HEK293 (cell line): ENCODE measurements at regions not wholly inside any gene's neighbourhood (a gene's known extent, or its start where the extent isn't known, plus 50 kb on each side); places are given as distances from the start of the nearest gene placed in this dataset.

Experiments used
- CTCF ChIA-PET: fragments of 350-600 bp; formaldehyde crosslinking; extraction: SDS; loops from one replicate; lab custom pipeline; 2021; ENCODE audit warnings: antibody characterized with exemption; lab: Yijun Ruan, JAX
- POLR2A ChIA-PET: fragments of 300-600 bp; formaldehyde crosslinking; extraction: SDS; loops from one replicate; lab custom pipeline; 2020; ENCODE audit warnings: antibody characterized with exemption, inconsistent platforms; lab: Yijun Ruan, JAX
- H3K27ac ChIP-seq: fragments of 200-500 bp; sonication (Bioruptor generic); 2 replicates; pipeline ENCODE4 v1.5.1; 2014; ENCODE audit warnings: low read depth, low read length, control low read depth, inconsistent platforms; ENCODE audit errors: extremely low read depth
- H3K36me3 ChIP-seq, 2 experiments: fragments of 200-500 bp in 1 of 2; sonication (Bioruptor generic) in 1 of 2; 1 replicate in 1 of 2; 2 replicates in 1 of 2; pipeline ENCODE4 v1.5.1; 2014 to 2017; ENCODE audit warnings: inconsistent platforms in 2 of 2, low read length in 2 of 2; ENCODE audit not compliant: control insufficient read depth in 2 of 2, insufficient read depth in 1 of 2
- H3K4me1 ChIP-seq: fragments of 200-500 bp; sonication (Bioruptor generic); 2 replicates; pipeline ENCODE4 v1.5.1; 2014; ENCODE audit warnings: mild to moderate bottlenecking, low read length, inconsistent platforms; ENCODE audit not compliant: control insufficient read depth, insufficient read depth
- H3K4me3 ChIP-seq: 2 replicates; pipeline ENCODE4 v1.5.1; 2011; ENCODE audit warnings: low read depth, mild to moderate bottlenecking, control low read depth, low read length, moderate library complexity
- H3K9me3 ChIP-seq: fragments of 200-500 bp; sonication (Bioruptor generic); 2 replicates; pipeline ENCODE4 v1.5.1; 2014; ENCODE audit warnings: low read depth, low read length, inconsistent platforms; ENCODE audit not compliant: control insufficient read depth, insufficient read depth
- BCL11A ChIP-seq: fragments of 450-650 bp; formaldehyde crosslinking; IDR thresholded peaks from 2 replicates; pipeline ENCODE4 v1.5.1; 2016; ENCODE audit warnings: low read depth, missing biosample characterization, missing genetic modification characterization
- EGR2 ChIP-seq: fragments of 450-650 bp; formaldehyde crosslinking; IDR thresholded peaks from 2 replicates; pipeline ENCODE4 v1.5.1; 2016; ENCODE audit warnings: low read depth, missing biosample characterization, missing genetic modification characterization
- KLF10 ChIP-seq: fragments of 450-650 bp; IDR thresholded peaks from 2 replicates; pipeline ENCODE4 v1.5.1; 2018; ENCODE audit warnings: missing biosample characterization, mild to moderate bottlenecking, missing genetic modification characterization
- KLF8 ChIP-seq: fragments of 450-650 bp; formaldehyde crosslinking; IDR thresholded peaks from 2 replicates; pipeline ENCODE4 v1.5.1; 2016; ENCODE audit warnings: missing biosample characterization, missing genetic modification characterization
- KLF9 ChIP-seq: fragments of 450-650 bp; formaldehyde crosslinking; IDR thresholded peaks from 2 replicates; pipeline ENCODE4 v1.5.1; 2016; ENCODE audit warnings: missing biosample characterization, missing genetic modification characterization, low read depth
- OSR2 ChIP-seq: fragments of 450-650 bp; formaldehyde crosslinking; IDR thresholded peaks from 2 replicates; pipeline ENCODE4 v1.5.1; 2016; ENCODE audit warnings: missing biosample characterization, missing genetic modification characterization
- SALL2 ChIP-seq: fragments of 450-650 bp; formaldehyde crosslinking; IDR thresholded peaks from 2 replicates; pipeline ENCODE4 v1.5.0; 2017; ENCODE audit warnings: missing biosample characterization, mild to moderate bottlenecking, missing genetic modification characterization, borderline replicate concordance
- ZFP3 ChIP-seq: fragments of 450-650 bp; formaldehyde crosslinking; IDR thresholded peaks from 2 replicates; pipeline ENCODE4 v1.5.1; 2016; ENCODE audit warnings: low read depth, missing biosample characterization, missing genetic modification characterization
- ZNF10 ChIP-seq: fragments of 450-650 bp; formaldehyde crosslinking; IDR thresholded peaks from 2 replicates; pipeline ENCODE4 v1.5.1; 2017; ENCODE audit warnings: missing biosample characterization, missing genetic modification characterization
- ZNF114 ChIP-seq: fragments of 450-650 bp; formaldehyde crosslinking; IDR thresholded peaks from 2 replicates; pipeline ENCODE4 v1.5.0; 2017; ENCODE audit warnings: missing biosample characterization, missing genetic modification characterization
- ZNF155 ChIP-seq: fragments of 450-650 bp; formaldehyde crosslinking; IDR thresholded peaks from 2 replicates; pipeline ENCODE4 v1.5.1; 2016; ENCODE audit warnings: missing biosample characterization, missing genetic modification characterization
- ZNF174 ChIP-seq: fragments of 450-650 bp; formaldehyde crosslinking; IDR thresholded peaks from 2 replicates; pipeline ENCODE4 v1.5.0; 2017; ENCODE audit warnings: missing biosample characterization, mild to moderate bottlenecking, missing genetic modification characterization
- ZNF292 ChIP-seq: fragments of 450-650 bp; formaldehyde crosslinking; IDR thresholded peaks from 2 replicates; pipeline ENCODE4 v1.5.1; 2016; ENCODE audit warnings: low read depth, missing biosample characterization, missing genetic modification characterization, borderline replicate concordance
- ZNF324 ChIP-seq: fragments of 450-650 bp; formaldehyde crosslinking; IDR thresholded peaks from 2 replicates; pipeline ENCODE4 v1.5.1; 2016; ENCODE audit warnings: missing biosample characterization, missing genetic modification characterization
- ZNF335 ChIP-seq: fragments of 450-650 bp; formaldehyde crosslinking; conservative IDR thresholded peaks from 2 replicates; pipeline ENCODE4 v1.5.1; 2016; ENCODE audit warnings: missing biosample characterization, missing genetic modification characterization
- ZNF341 ChIP-seq: fragments of 450-650 bp; formaldehyde crosslinking; IDR thresholded peaks from 2 replicates; pipeline ENCODE4; 2016; ENCODE audit warnings: low read depth, missing biosample characterization, missing genetic modification characterization
- ZNF350 ChIP-seq: fragments of 450-650 bp; formaldehyde crosslinking; IDR thresholded peaks from 2 replicates; pipeline ENCODE4 v1.5.0; 2017; ENCODE audit warnings: missing biosample characterization, mild to moderate bottlenecking, missing genetic modification characterization
- ZNF416 ChIP-seq: fragments of 450-650 bp; formaldehyde crosslinking; IDR thresholded peaks from 2 replicates; pipeline ENCODE4 v1.5.1; 2016; ENCODE audit warnings: missing biosample characterization, missing genetic modification characterization
- ZNF544 ChIP-seq: fragments of 450-650 bp; formaldehyde crosslinking; IDR thresholded peaks from 2 replicates; pipeline ENCODE4 v1.5.0; 2017; ENCODE audit warnings: missing biosample characterization, missing genetic modification characterization
- ZNF624 ChIP-seq: fragments of 450-650 bp; formaldehyde crosslinking; IDR thresholded peaks from 2 replicates; pipeline ENCODE4 v1.5.1; 2017; ENCODE audit warnings: missing biosample characterization, missing genetic modification characterization
- ZNF707 ChIP-seq: fragments of 450-650 bp; formaldehyde crosslinking; IDR thresholded peaks from 2 replicates; pipeline ENCODE4 v1.5.1; 2016; ENCODE audit warnings: missing biosample characterization, missing genetic modification characterization
- ZNF792 ChIP-seq: fragments of 450-650 bp; formaldehyde crosslinking; IDR thresholded peaks from 2 replicates; pipeline ENCODE4 v1.5.1; 2016; ENCODE audit warnings: missing biosample characterization, missing genetic modification characterization
- ZSCAN16 ChIP-seq: fragments of 450-650 bp; formaldehyde crosslinking; IDR thresholded peaks from 2 replicates; pipeline ENCODE4 v1.5.1; 2016; ENCODE audit warnings: missing biosample characterization, missing genetic modification characterization
- TF ChIP-seq, protein P1 (sequence below): fragments of 450-650 bp; formaldehyde crosslinking; IDR thresholded peaks from 2 replicates; pipeline ENCODE4 v1.5.1; 2017; ENCODE audit warnings: missing biosample characterization, missing genetic modification characterization
- TF ChIP-seq, protein P2 (sequence below): fragments of 450-650 bp; formaldehyde crosslinking; IDR thresholded peaks from 2 replicates; pipeline ENCODE4; 2016; ENCODE audit warnings: missing biosample characterization, missing genetic modification characterization
- TF ChIP-seq, protein P3 (sequence below): sonication (generic); formaldehyde crosslinking; IDR thresholded peaks from 2 replicates; pipeline ENCODE4 v1.8.1; 2022; ENCODE audit warnings: mild to moderate bottlenecking, moderate library complexity, missing genetic modification reagents

DNA sequence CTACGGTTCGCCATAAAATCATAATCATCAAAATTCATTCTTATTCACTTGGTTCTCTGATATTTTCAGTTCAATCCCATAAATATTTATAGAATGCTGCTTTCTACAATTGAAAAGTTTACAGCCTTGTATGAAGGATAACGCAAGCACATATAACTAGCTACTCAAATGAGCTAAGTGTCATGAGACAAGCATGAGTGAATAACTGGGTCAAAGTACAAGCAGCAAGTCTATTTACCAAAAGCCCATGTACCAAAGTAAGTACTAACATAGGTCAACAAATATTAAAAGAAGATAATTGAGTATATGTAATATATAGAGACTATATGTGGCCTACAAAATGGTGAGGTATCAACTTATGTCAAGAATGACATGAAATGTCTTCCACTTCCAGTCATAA is 596.6 kb downstream of the GBE1 start:
- H3K27ac ChIP-seq, result no peak overlapping the region
- no peaks in the 10 kb centered on the region for H3K4me1 ChIP-seq
- CTCF ChIA-PET, result no interaction called here
- H3K9me3 ChIP-seq, result no peaks in the 10 kb centered on the region
- H3K4me3 ChIP-seq, result no peak overlapping the region
- TF ChIP-seq ZNF350 (no peak), ZNF624 (tag by site-specific recombination) (no peak), ZNF792 (tag by site-specific recombination) (no peak), ZNF155 (no peak), ZNF324 (no peak), EGR2 (tag by site-specific recombination) (no peak), ZNF335 (tag by site-specific recombination) (no peak), ZNF341 (tag by site-specific recombination) (no peak)
- TF ChIP-seq, protein P1, sequence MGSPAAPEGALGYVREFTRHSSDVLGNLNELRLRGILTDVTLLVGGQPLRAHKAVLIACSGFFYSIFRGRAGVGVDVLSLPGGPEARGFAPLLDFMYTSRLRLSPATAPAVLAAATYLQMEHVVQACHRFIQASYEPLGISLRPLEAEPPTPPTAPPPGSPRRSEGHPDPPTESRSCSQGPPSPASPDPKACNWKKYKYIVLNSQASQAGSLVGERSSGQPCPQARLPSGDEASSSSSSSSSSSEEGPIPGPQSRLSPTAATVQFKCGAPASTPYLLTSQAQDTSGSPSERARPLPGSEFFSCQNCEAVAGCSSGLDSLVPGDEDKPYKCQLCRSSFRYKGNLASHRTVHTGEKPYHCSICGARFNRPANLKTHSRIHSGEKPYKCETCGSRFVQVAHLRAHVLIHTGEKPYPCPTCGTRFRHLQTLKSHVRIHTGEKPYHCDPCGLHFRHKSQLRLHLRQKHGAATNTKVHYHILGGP, result no peak
- TF ChIP-seq, all 188 proteins: peak for 0
- POLR2A ChIA-PET, result no interaction called here
- no peaks in the 10 kb centered on the region for H3K36me3 ChIP-seq

DNA sequence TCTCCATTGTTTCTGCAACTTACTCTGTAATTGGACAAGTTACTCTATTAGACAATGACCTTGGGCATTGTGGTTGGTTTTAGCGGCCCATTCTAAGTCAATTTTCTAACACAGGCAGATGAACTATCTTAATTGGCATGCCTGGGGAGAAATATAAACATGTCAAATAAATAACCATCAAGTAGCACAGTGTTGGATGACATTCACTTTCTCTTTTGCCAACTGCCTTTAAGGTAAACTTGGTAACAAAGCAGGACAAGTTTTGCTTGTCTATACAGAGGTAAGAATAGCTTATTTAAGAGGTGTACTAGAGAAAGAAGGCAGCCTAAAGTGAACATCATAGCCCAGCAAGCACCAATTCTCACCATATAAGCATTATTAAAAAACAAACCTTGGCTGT is 599.6 kb downstream of the GBE1 start:
- POLR2A ChIA-PET, result no interaction called here
- CTCF ChIA-PET, result no interaction called here

DNA sequence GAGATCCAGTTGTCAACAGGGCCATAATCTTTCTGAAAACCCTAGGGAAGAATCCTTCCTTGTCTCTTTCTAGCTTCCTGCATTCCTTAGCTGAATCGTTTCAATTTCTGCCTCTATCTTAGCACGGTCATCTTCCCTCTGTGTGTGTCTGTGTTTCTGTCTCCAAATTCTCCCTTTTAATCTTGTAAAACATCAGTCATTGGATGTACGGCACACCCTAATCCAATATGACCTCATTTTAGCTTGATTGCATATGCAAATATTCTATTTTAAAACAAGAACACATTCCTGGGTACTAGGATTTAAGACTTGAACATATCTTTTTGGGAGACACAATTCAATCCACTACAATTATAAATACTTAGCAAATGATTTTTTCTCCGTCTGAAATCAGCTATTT is 600.3 kb downstream of the GBE1 start:
- Histone ChIP-seq H3K9me3 (no peaks in the 10 kb centered on the region), H3K27ac (no peak overlapping the region), H3K36me3 (no peaks in the 10 kb centered on the region), H3K4me1 (no peaks in the 10 kb centered on the region), H3K4me3 (no peak overlapping the region)
- POLR2A ChIA-PET, result no interaction called here
- no peak for TF ChIP-seq ZNF707 (tag by site-specific recombination)
- TF ChIP-seq, protein P2, sequence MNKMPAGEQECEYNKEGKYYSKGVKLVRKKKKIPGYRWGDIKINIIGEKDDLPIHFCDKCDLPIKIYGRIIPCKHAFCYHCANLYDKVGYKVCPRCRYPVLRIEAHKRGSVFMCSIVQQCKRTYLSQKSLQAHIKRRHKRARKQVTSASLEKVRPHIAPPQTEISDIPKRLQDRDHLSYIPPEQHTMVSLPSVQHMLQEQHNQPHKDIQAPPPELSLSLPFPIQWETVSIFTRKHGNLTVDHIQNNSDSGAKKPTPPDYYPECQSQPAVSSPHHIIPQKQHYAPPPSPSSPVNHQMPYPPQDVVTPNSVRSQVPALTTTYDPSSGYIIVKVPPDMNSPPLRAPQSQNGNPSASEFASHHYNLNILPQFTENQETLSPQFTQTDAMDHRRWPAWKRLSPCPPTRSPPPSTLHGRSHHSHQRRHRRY (tag by site-specific recombination), result no peak
- no peak for TF ChIP-seq KLF10 (tag by site-specific recombination)
- no peak for TF ChIP-seq ZFP3 (tag by site-specific recombination)
- CTCF ChIA-PET, result no interaction called here

More for the DNA sequence above, 599.6 kb downstream of the GBE1 start:
- H3K4me3 ChIP-seq, result no peak overlapping the region
- no peaks in the 10 kb centered on the region for H3K9me3 ChIP-seq
- no peak for TF ChIP-seq ZNF324
- TF ChIP-seq ZNF792 (tag by site-specific recombination), result no peak
- no peak for TF ChIP-seq OSR2 (tag by site-specific recombination)
- no peak for TF ChIP-seq ZNF174 (tag by site-specific recombination)
- no peak for TF ChIP-seq ZSCAN16 (tag by site-specific recombination)
- TF ChIP-seq, protein P3, sequence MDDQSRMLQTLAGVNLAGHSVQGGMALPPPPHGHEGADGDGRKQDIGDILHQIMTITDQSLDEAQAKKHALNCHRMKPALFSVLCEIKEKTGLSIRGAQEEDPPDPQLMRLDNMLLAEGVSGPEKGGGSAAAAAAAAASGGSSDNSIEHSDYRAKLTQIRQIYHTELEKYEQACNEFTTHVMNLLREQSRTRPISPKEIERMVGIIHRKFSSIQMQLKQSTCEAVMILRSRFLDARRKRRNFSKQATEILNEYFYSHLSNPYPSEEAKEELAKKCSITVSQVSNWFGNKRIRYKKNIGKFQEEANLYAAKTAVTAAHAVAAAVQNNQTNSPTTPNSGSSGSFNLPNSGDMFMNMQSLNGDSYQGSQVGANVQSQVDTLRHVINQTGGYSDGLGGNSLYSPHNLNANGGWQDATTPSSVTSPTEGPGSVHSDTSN (CRISPR knock-in tag), result no peak
- no peak for TF ChIP-seq KLF10 (tag by site-specific recombination)
- no peak for TF ChIP-seq KLF9 (tag by site-specific recombination)
- no peak for TF ChIP-seq KLF8 (tag by site-specific recombination)
- TF ChIP-seq ZNF416, result no peak
- TF ChIP-seq BCL11A, result no peak
- no peak for TF ChIP-seq SALL2
- TF ChIP-seq ZNF10 (tag by site-specific recombination), result no peak
- no peak for TF ChIP-seq ZNF114 (tag by site-specific recombination)
- no peak for TF ChIP-seq ZNF292 (tag by site-specific recombination)
- no peak for TF ChIP-seq ZNF544 (tag by site-specific recombination)
- no peak overlapping the region for H3K27ac ChIP-seq
- H3K4me1 ChIP-seq, result no peaks in the 10 kb centered on the region
- H3K36me3 ChIP-seq, result no peaks in the 10 kb centered on the region
